OCI-LY7 (cell line): ENCODE measurements at regions not wholly inside any gene's neighbourhood (a gene's known extent, or its start where the extent isn't known, plus 50 kb on each side); places are given as distances from the start of the nearest gene placed in this dataset.

Experiments
- BruUV-seq: library from RNA; stranded (reverse); fragments of 400-500 nt; replicated peaks from 2 replicates; lab custom pipeline; 2021; lab: Mats Ljungman, UMichigan
- CTCF ChIA-PET: fragments of 300-600 bp; sonication (Branson Sonifier 250); formaldehyde crosslinking; loops from one replicate; lab custom pipeline; 2022; ENCODE audit warnings: antibody characterized with exemption; ENCODE audit not compliant: unreplicated experiment; lab: Charles Lee
- POLR2A ChIA-PET: fragments of 300-600 bp; sonication (Branson Sonifier 250); formaldehyde crosslinking; loops from one replicate; lab custom pipeline; 2022; ENCODE audit warnings: antibody characterized with exemption; lab: Charles Lee
- DNase-seq: peaks from one replicate; pipeline ENCODE4 v3.0.0-alpha.2; 2015; ENCODE audit warnings: low spot score
- H2AFZ ChIP-seq: fragments of 200-600 bp; sonication (generic), shearing (Covaris generic); 2 replicates; pipeline ENCODE4 v1.6.1; 2014; ENCODE audit warnings: mild to moderate bottlenecking, antibody characterized with exemption, low read length, moderate library complexity
- H3K27ac ChIP-seq: fragments of 200-600 bp; sonication (generic); 2 replicates; pipeline ENCODE4 v1.5.1; 2014; ENCODE audit warnings: mixed run types, low read depth, mild to moderate bottlenecking, moderate library complexity, low read length, inconsistent platforms; ENCODE audit not compliant: poor library complexity, severe bottlenecking
- H3K36me3 ChIP-seq: fragments of 200-600 bp; sonication (generic); 2 replicates; pipeline ENCODE4 v1.6.1; 2014; ENCODE audit warnings: mild to moderate bottlenecking, antibody characterized with exemption, low read length, moderate library complexity, mixed read lengths; ENCODE audit not compliant: insufficient read depth
- H3K4me1 ChIP-seq: fragments of 200-600 bp; sonication (generic); 2 replicates; pipeline ENCODE4 v1.5.1; 2014; ENCODE audit warnings: mild to moderate bottlenecking, low read length; ENCODE audit not compliant: insufficient read depth, poor library complexity, severe bottlenecking
- H3K4me2 ChIP-seq: fragments of 200-600 bp; sonication (generic); 2 replicates; pipeline ENCODE4 v1.6.1; 2014; ENCODE audit warnings: mild to moderate bottlenecking, low read length
- H3K4me3 ChIP-seq: fragments of 200-600 bp; sonication (generic); 2 replicates; pipeline ENCODE4 v1.5.1; 2014; ENCODE audit warnings: mild to moderate bottlenecking, low read depth, low read length; ENCODE audit not compliant: poor library complexity, severe bottlenecking
- H3K79me2 ChIP-seq: fragments of 200-600 bp; sonication (generic); 2 replicates; pipeline ENCODE4 v1.6.1; 2016; ENCODE audit warnings: low read depth, mild to moderate bottlenecking, low read length, moderate library complexity, mixed read lengths; ENCODE audit not compliant: insufficient read depth
- H3K9me2 ChIP-seq: fragments of 200-600 bp; sonication (generic); 2 replicates; pipeline ENCODE4 v1.6.1; 2016; ENCODE audit warnings: mild to moderate bottlenecking, low read length, mixed read lengths; ENCODE audit not compliant: insufficient read depth
- H3K9me3 ChIP-seq: fragments of 200-600 bp; sonication (generic); 2 replicates; pipeline ENCODE4 v1.6.1; 2014; ENCODE audit warnings: mild to moderate bottlenecking, mixed run types, low read length, mixed read lengths
- H4K20me1 ChIP-seq: fragments of 200-600 bp; sonication (generic); 2 replicates; pipeline ENCODE4 v1.6.1; 2014; ENCODE audit warnings: mild to moderate bottlenecking, antibody characterized with exemption, low read length, moderate library complexity, mixed read lengths; ENCODE audit not compliant: insufficient read depth
- CTCF ChIP-seq: fragments of 200-600 bp; sonication (generic); conservative IDR thresholded peaks from 2 replicates; pipeline ENCODE4 v1.5.1; 2014; ENCODE audit warnings: mild to moderate bottlenecking, antibody characterized with exemption, low read length, moderate library complexity, mixed read lengths
- EZH2phosphoT487 ChIP-seq: fragments of 200-600 bp; sonication (generic); IDR thresholded peaks from 2 replicates; pipeline ENCODE4 v1.6.1; 2018; ENCODE audit warnings: low read depth, borderline replicate concordance, mild to moderate bottlenecking, mixed run types, antibody characterized with exemption, low read length, moderate library complexity, mixed read lengths
- intact Hi-C: fragments of 100-400 bp; cut with micrococcal nuclease; formaldehyde crosslinking; loops from one replicate; pipeline ENCODE4 v1.10.0; 2022; ENCODE audit not compliant: unreplicated experiment

DNA sequence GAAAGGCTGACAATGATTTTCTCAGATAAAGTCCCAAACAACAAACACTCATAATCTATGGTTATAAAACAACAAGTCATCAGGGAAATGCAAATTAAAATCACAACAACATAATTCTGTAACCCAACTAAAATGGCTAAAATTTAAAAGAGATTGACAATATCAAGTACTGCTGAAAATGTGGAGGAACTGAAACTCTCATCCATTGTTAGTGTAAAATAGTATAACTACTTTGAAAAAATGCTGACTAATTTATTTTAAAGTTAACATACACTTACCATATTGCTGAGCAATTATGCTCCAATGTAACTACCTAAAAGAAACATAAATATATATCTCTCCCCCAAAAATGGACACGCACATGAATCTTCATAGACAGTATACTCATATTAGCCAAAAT lies 245.9 kb upstream of the SPOPL start:
- POLR2A ChIA-PET = no interaction called here
- no peaks in the 10 kb centered on the region for H3K9me2 ChIP-seq

DNA sequence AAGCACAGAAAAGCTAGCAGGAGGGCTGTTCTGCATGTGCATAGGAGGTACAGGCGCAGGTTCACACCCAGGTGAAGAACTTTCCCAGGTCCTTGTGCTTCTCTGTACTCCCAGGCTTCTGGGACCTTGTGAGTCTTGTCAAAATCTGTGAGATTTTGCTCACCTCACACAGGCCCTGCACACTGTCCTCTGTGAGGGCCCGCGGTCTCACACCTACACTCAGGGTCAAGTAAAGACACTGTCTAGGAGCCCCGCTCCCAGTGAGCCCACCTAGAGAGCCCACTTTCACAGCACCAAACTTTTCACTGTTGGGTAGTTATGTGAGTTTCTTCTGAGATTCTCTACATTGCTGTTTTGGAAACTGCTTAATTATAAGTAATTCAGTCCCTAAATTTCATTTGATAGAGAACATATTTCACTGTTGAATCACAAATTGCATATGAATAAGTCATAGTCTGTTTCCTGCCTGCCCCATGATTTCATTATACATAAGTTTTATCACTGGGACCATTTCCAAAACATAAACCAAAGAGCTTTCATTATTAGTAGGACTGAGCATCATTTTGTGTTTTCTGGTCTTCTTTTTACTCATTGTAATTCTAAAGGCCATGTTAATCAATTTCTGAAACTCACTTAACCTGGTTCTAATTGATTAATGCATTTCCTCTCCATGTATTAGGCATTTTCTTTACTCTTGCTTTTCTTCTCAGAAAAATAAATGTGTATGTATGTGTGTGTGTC lies 234.2 kb upstream of the SPOPL start:
- no peaks in the 10 kb centered on the region for H3K9me2 ChIP-seq
- no peaks in the 10 kb centered on the region for H4K20me1 ChIP-seq
- H3K4me3 ChIP-seq = no peak overlapping the region
- POLR2A ChIA-PET = no interaction called here
- H3K36me3 ChIP-seq = no peaks in the 10 kb centered on the region
- no TSS peak for BruUV-seq
- H3K4me1 ChIP-seq = no peaks in the 10 kb centered on the region
- no peak overlapping the region for H3K27ac ChIP-seq
- no peak overlapping the region for H2AFZ ChIP-seq
- H3K9me3 ChIP-seq = no peaks in the 10 kb centered on the region
- DNase-seq = no peak
- intact Hi-C loops = no loop called here
- H3K79me2 ChIP-seq = no peaks in the 10 kb centered on the region
- no peak overlapping the region for H3K4me2 ChIP-seq
- CTCF ChIA-PET = no interaction called here
- no peak for TF ChIP-seq EZH2phosphoT487
- no peak for TF ChIP-seq CTCF

More for the DNA sequence above, 245.9 kb upstream of the SPOPL start:
- Histone ChIP-seq H2AFZ (no peak overlapping the region), H3K79me2 (no peaks in the 10 kb centered on the region), H3K4me1 (no peaks in the 10 kb centered on the region), H3K36me3 (no peaks in the 10 kb centered on the region), H3K4me2 (no peak overlapping the region), H4K20me1 (no peaks in the 10 kb centered on the region), H3K27ac (no peak overlapping the region), H3K4me3 (no peak overlapping the region), H3K9me3 (no peaks in the 10 kb centered on the region)
- TF ChIP-seq CTCF (no peak), EZH2phosphoT487 (no peak)
- BruUV-seq = no TSS peak
- DNase-seq = no peak
- intact Hi-C loops = no loop called here
- CTCF ChIA-PET = no interaction called here

- DNase-seq = no peak
- Histone ChIP-seq H3K9me3 (no peaks in the 10 kb centered on the region), H3K36me3 (no peaks in the 10 kb centered on the region), H3K9me2 (no peaks in the 10 kb centered on the region), H3K4me1 (no peaks in the 10 kb centered on the region), H3K79me2 (no peaks in the 10 kb centered on the region), H3K4me2 (no peak overlapping the region), H4K20me1 (no peaks in the 10 kb centered on the region), H3K4me3 (no peak overlapping the region), H2AFZ (no peak overlapping the region), H3K27ac (no peak overlapping the region)
- intact Hi-C loops = no loop called here
- BruUV-seq = no TSS peak
- ChIA-PET POLR2A (no interaction called here), CTCF (no interaction called here)
- TF ChIP-seq CTCF (no peak), EZH2phosphoT487 (no peak)
These were observed 233.7 kb upstream of the SPOPL start for GRCh38 chr2:138267902-138268254.
